HG03439 (cell line): ENCODE measurements at regions not wholly inside any gene's neighbourhood (a gene's known extent, or its start where the extent isn't known, plus 50 kb on each side); places are given as distances from the start of the nearest gene placed in this dataset.
"Not testable (repeated sequence)": the region's sequence is repeated elsewhere in the genome, so short reads cannot be mapped to it uniquely, and the experiment has no call there.

Experiments
- ATAC-seq: cut with Tn5 transposase; IDR thresholded peaks from one replicate; pipeline ENCODE4 v1.9.1; 2021; ENCODE audit warnings: mild to moderate bottlenecking, moderate library complexity; ENCODE audit not compliant: unreplicated experiment

DNA sequence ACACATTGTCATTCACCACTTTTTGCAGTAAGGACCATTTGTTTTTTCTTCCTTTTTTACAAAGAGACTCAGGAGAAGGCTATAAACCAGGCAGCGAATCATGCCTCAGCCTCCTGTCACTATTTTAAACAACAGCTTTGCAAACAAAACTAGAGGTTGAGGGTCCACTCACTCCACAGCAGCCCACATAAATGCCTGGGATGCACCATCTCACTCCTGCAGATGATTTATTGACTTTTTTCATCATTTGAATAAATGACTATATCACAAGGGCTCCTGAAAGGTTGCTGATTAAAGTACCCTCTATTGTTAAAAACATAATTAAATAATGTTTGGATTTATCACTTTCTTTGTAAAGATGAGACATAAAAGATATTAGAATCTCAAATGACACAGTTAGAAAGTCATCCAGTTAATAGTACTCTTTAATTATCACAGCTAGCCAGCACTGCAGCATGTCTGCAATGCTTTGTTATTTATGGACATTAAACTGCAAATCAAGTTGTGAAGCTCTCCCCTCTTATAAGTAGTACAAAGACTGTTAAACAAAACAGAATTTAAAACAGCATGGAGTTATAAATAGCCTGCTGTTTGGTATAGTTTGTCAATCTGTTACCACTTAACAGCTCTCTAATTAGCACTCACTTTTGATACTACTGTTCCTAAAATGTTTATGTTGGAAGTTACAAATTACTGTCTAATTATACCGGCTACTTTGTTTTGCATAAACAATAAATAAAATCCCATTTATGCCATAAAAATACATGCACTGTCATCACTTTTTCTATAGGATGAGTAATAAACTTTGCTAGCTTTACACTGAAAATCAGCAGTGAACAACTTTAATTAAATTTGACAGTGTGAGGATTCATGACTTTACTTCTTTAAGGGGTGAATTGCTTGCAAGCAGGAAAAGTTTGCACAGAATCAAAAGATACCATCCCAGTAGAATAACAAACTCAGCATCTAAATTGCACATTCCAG lies 853.2 kb downstream of the UQCRFS1 start:
- no peak for ATAC-seq

DNA sequence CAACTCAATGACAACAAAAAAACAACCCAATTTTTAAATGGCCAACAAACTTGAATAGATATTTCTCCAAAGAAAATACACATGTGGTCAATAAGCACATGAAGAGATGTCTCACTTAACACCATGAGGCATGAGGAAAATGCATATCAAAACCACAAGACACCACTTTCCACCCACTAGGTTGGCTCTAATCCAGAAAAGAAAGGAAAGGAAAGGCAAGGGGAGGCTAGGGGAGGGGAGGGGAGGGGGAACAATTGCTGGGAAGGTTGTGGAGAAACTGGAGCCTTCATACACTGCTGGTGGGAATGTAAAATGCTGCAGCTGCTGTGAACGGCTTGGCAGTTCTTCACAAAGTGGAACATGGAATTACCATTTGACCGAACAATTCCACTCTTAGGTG lies 854.3 kb downstream of the UQCRFS1 start:
- ATAC-seq = no peak

DNA sequence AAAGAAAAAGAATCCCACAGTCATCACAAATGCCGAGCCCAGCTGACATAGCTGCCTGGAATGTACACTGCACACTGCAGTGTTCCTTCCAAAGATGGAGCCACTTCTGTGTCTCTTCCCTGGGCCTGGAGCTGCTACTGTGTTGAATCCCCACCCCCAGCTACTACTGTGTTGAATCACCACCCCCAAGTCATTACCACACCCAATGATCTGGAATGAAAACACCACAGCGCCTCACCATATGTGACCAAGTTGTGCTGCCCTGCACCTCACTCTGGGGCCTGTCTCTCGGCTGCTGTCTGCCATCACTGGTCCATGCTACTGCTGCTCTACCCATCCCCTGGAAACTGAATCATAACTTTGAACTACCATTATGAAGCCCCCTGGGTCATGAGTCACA lies 861.2 kb downstream of the UQCRFS1 start:
- ATAC-seq = no peak

DNA sequence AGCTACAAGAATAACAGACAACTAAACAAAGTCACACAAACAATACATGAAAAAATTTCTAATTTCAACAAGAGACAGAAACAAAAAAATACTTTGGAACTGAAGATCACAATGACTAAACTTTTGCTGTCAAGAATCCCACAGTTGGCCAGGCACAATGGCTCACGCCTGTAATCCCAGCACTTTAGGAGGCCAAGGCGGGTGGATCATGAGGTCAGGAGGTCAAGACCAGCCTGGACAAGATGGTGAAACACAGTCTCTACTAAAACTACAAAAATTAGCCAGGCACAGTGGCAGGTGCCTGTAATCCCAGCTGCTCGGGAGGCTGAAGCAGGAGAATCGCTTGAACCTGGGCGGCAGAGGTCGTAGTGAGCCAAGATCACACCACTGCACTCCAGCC lies 861.6 kb downstream of the UQCRFS1 start:
- ATAC-seq = not testable (repeated sequence)

DNA sequence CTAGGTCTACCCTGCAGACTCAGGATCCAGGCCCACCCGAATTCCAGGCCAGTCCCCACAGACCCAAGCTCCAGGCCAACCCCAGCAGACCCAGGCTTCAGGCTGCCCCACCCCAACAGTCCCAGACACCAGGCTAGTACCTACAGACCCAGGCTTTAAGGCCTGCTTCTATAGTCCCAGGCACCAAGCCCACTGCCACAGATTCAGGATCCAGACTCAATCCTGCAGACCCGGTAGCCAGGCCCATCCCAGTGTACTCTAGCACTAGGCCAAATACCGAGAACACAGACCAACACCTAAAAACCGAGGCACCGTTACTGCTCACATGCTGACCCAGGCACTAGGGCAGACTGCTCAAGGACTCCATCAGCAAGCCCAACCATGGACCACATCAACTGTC lies 862.3 kb downstream of the UQCRFS1 start:
- no peak for ATAC-seq

DNA sequence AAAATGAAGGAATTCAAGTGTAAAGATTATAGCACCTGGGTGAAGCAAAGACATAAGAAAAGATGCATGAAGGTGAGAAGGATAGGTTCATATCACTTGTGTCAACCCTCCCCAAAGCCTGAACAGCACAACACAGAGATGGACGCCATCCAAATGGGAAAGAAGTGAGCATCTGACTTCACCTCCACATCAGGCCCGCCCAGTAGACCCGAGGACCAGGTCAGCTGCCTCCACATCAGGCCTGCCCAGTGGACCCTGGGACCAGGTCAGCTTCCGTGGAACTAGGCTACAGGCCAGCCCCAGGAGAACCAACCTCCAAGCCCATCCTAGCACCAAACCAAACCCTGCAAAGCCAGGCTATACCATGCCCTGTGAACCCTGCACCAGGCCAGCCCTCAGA lies 862.9 kb downstream of the UQCRFS1 start:
- no peak for ATAC-seq

DNA sequence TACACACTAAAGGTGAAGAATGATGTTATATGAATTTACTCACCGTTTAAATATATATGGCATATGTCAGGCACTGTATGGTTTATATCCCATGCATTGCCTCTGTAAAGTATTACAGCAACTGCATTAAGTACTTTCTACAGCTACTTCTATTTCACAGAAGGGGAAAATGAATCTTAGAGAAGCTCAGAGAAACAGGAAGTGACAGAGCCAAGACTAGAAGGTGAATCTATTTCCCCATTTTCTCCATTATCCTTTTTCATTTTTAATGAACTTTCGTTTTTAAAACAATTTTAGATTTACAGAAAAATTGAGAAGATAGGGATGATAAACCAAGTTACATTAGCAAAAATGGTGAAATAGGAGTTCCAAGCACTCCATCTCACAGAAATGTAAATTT lies 863.3 kb downstream of the UQCRFS1 start:
- no peak for ATAC-seq

DNA sequence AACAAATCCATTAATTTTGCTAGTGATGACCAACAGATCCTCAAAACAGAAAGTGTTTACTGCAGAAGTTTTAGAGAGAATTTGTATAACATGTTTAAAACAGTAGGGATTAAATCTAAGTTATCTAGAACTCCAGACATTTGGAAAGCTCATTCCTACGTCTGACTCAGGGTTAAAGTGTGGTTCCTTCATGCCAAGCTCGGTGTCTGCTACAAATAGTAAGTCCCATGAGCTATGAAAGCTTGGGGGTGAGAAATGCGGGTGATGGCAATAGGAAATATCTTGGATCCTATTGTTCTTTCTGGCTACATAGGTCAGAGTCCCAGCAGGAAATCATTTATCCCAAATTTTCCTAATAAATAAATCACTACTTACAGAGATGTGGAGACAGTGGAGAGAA lies 867.1 kb downstream of the UQCRFS1 start:
- no peak for ATAC-seq

DNA sequence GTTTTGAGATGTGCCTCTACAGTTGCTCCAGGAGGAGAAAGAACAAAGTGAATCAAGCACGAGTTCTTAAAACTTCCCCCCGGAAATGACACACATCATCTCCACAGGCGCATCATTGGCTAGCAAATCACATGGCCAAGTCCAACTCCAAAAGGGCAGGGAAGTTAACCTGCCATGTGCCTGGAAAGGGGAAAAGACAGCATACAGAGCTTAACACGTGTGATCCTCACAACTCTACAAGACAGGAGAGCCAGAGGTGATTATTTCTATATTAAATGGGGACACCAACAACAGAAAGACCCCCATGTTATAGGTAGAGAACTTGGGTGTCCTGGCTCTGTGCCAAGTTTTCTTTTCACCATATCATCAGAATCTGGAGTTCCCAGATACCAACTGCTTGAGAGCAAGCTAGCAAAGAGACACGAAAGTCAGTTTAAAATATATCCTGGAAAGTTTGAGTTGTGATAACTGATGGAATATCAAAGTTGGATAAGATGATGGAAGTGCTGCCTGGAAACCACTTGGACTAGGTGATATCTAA lies 871.1 kb downstream of the UQCRFS1 start:
- no peak for ATAC-seq

DNA sequence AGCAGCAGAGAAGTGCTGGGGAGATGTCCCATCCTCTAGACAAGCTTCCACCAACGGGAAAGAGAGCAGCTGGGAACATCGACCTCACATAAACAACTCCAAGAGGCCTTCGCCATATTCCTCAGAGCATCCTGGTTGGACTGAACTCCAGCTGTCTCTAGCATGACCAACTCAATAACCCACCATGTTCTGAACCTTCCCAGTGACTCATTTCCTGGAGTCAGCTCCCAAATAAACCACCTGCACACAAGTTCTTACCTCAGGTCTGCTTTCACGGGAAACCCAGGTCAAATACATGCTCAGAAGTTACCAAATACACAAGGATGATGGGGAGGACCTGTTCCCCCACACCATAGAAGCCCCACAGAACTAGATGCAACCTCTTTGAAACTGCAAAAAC lies 878.5 kb downstream of the UQCRFS1 start:
- ATAC-seq = no peak

DNA sequence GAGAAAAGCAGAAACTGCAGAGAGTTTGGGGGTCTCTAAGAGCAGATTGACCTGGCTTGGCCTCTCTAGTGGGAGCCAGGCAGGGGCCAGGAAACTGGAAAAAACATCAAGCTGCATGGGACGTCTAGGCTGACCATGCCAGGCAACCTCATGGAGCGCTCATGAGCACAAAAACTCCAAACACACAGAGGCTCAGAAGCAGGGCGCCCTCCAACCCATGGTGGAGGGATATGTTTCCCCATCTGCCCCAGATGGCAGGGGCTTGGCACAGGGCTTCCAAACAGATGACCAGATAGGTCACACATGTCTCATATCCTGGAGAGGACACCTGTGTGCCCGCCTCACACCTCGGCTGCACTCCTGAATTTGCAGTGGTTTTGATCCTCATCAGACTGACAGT lies 879.0 kb downstream of the UQCRFS1 start:
- no peak for ATAC-seq

DNA sequence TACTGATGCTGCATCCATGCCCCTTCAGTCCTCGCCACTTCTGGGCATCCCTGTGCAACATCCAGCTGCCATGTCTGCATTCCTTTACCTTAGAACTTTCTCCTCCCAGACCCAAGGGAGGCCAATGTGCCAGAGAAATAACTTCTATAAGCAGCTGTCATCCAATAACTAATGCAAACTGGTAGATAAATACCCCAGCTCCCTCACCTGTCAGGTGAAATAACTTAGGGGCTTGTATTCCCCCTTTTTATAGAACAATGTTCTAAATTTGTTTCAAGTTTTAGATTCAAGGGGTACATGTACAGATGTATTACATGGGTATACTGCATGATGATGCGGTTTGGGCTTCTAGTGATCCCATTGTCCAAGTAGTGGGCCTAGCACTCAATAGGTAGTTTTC lies 880.1 kb downstream of the UQCRFS1 start:
- no peak for ATAC-seq

DNA sequence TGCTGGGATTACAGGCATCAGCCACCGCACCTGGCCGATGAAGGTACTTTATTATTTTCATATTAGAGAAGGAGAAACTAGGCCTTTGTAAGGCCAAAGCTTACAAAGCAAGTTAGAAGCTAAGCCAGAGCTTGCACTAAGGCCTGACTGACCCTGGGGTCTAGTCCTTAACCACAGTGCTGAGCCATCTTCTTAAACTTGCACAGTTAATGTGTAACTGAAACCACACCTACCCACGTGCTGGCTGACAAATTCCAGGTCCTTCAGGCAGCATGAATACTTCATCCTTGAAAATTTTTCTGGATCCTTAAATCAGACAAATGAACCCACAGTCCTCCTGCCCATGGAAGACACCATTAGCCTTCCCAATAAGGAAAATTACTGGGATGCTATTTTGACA lies 880.6 kb downstream of the UQCRFS1 start:
- ATAC-seq = no peak

DNA sequence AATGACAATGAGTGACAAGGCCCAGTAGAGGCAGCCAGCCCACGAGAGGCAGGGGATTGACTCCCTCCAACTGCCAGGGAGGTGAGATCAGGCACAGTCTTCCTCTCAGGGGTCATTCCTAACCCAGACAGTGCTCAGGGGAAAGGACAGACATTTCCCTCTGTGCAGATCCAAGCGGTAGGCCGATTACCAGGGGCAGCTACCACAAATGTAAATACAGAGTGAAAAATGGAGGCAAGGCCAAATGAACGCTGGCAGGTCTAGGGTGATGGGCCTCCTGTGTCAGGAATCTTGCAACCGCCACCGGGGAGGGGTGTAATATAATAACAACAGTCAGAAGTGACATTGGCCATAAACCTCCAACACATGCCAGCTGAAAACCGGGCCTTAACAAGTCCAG lies 881.4 kb downstream of the UQCRFS1 start:
- ATAC-seq = no peak

DNA sequence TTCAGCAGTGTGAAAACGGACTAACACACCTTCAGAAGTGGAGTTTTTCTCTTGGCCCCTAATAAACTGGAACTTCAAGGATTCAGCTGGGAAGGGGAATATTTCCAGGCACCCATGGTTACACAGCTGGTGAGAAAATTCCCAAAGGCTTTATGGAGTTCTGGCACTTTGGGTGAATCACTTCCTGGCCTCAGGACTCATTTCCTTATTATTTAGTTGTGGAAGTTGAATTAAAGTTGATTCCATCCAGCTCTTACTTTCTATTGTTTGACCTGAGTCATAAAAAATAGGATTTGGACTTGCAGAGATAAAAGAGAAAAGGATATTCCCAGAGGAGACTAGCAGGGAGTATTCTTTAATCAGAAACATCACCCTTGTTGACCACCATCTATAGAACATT lies 882.1 kb downstream of the UQCRFS1 start:
- ATAC-seq = no peak

DNA sequence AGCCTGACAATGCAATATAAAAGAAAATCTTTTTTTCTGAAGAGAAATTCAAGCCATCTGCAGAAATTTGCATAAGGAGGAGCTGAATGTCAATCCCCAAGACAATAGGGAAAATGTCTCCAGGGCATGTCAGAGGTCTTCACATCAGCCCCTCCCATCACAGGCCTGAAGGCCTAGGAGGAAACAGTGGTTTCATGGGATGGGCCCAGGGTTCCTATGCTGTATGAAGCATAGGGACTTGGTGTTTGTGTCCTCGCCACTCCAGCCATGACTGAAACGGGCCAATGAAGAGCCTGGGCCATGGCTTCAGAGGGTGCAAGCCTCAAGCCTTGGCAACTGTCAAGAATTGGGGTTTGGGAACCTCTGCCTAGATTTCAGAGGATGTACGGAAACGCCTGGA lies 883.5 kb downstream of the UQCRFS1 start:
- no peak for ATAC-seq

DNA sequence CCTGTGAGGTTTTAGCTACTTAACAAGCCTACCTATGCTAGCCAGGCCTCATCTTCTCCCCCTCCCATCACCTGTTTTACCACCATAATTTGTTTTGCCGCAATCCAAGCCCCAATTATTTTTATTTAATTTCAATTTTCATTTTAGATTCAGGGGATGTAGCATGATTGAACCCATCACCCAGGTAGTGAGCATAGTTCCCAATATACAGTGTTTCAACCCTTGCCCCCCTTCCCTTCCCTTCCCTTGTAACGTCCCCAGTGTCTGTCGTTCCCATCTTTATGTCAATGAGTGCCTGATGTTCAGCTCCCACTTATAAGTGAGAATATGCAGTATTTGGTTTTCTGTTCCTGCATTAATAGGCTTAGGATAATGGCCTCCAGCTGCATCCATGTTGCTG lies 885.0 kb downstream of the UQCRFS1 start:
- no peak for ATAC-seq

DNA sequence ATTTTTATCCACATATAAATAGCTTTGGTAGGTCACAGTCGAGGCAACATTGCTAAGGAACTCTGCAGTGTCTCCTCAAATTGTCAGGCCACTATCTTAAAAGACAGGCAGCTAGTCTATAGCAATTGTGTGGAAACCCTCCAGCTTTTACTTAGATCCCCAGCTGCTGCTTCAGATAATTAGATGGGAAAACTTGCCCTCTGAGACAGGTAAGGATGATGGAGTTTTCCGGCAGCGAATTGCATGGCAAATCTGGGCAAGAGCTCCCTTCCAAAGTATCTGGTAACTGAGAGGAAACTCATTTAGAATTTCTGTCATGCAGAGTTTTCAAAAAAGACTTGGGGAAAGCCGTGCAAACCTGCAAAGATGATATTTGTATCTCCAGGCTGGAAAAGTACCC lies 886.2 kb downstream of the UQCRFS1 start:
- ATAC-seq = no peak

DNA sequence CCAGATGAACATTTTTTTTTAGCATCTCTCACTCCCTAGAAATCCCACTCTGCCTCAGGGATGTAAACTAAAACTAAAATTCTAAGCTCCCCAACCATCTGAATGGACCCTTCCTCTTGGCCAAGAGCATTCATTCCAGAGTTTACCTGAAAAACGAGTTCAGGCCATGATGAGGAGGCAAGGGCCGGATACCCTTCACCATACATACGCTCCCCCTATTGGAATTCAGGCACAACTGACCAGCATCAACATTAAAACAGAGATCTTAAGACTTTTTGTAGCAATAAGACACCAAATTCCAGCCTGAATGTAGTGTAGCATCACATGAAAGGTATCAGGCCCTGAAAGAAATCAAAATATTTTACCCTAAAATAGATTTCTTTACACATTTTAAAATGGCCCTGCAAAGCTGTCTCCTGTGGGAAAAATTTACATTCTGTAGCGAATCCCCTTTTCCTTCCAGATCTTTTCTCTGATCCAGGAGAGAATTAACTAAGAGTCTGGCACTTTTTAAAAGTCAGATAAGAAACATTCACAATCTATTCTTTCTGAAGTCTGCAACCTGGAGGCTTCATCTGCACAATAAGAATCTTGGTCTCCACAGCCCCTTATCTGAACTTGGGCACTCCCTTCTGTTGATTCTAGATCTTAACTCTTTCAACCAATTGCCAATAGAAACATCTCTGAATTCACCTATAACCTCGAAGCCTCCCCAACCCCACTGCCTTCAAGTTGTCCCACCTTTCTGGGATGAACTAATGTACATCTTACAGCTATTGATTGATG lies 888.5 kb downstream of the UQCRFS1 start:
- ATAC-seq = no peak

DNA sequence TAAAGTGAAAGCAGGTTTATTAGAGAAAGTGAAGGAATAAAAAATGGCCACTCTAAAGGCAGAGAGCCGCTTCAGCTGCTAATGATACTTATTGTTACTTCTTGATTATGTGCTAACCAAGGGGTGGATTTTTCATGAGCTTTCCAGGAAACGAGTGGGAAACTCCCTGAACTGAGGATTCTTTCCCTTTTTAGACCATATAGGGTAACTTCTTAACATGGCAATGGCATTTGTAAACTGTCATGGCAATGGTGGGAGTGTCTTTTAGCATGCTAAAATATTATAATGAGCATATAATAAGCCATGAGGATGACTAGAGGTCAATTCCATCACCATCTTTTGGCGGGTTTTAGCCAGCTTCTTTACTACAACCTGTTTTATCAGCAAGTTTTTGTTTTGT lies 890.0 kb downstream of the UQCRFS1 start:
- no peak for ATAC-seq

DNA sequence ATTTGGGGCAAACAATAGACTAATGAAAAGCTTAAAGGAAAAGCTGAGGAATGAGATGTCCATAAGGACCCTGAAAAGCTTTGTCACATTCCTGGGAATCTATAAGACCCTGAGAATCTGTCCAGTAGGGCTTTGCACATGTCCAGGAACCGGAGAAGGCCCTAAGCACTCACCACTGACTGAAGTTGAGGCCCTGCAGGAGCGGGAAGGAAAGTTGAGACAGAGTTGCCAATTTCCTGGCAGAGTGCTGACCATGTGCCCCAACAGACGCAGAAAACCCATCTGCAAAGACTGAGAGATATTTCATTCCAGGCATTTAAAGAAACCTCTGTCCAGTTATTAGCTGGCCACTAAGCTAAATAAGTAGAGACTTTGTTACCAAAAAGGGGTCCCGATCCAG lies 890.5 kb downstream of the UQCRFS1 start:
- no peak for ATAC-seq

DNA sequence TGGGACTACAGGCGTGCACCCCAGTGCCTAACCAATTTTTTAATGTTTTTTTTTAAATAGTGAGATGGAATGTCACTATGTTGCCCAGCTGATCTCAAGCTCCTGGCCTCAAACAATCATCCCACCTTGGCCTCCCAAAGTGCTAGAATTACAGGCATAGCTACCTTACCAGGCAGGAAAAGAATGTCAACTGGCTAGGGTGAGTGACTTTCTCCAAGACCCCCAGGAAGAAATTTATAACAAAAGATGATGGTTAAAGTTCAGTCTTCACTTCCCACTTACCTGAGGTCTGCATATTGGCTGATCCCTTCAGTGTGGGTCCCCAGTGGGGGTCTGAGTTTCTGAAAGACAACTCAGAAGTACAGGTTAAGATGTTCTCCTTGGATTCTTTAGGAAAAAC lies 893.0 kb downstream of the UQCRFS1 start:
- ATAC-seq = no peak
